K562 (cell line): ENCODE measurements at regions not wholly inside any gene's neighbourhood (a gene's known extent, or its start where the extent isn't known, plus 50 kb on each side); places are given as distances from the start of the nearest gene placed in this dataset.

ENCODE experiments used
- ATAC-seq: fragments of 200-7000 bp; cut with Tn5 transposase; 3 replicates; pipeline ENCODE4 v1.9.1; 2020; ENCODE audit warnings: moderate library complexity
- BruUV-seq: library from RNA; stranded (reverse); fragments of 400-500 nt; replicated peaks from 2 replicates; lab custom pipeline; 2021; lab: Mats Ljungman, UMichigan
- CTCF ChIA-PET: fragments of 300-600 bp; formaldehyde crosslinking; extraction: SDS; loops from one replicate; lab custom pipeline; 2021; ENCODE audit warnings: low intra/inter-chr PET ratio; lab: Yijun Ruan, JAX
- POLR2A ChIA-PET: fragments of 300-600, 350-650 bp; sonication (Branson Sonifier 250); formaldehyde crosslinking; extraction: SDS; loops from one replicate; lab custom pipeline; 2021; ENCODE audit warnings: antibody characterized with exemption, inconsistent platforms; lab: Yijun Ruan, JAX
- DNase-seq, 4 experiments: peaks; one replicate each; pipeline versions ENCODE4 v3.0.0 to v3.0.0-alpha.2; 2011 to 2018; ENCODE audit warnings: low spot score in 3 of 4, mixed read lengths in 3 of 4; ENCODE audit errors: extremely low read depth in 1 of 4
- FAIRE-seq: peaks from 2 replicates; lab custom pipeline; 2011; peaks lifted over from hg19 to GRCh38; lab: Jason Lieb, UNC
- H2AFZ ChIP-seq: 2 replicates; pipeline ENCODE4 v1.6.0; 2011; ENCODE audit warnings: low read depth, low read length, control low read depth, inconsistent platforms
- H3K27ac ChIP-seq: fragments of 200-600 bp; 3 replicates; pipeline ENCODE4 v1.8.0; 2011; ENCODE audit warnings: low read depth, mild to moderate bottlenecking, control low read depth, inconsistent platforms, low read length, moderate library complexity, mixed read lengths; ENCODE audit errors: extremely low read depth
- H3K27me3 ChIP-seq, 2 experiments: fragments of 300-600 bp in 1 of 2; 2 replicates in 1 of 2; 3 replicates in 1 of 2; pipeline versions ENCODE4 v1.6.0 to v1.8.0; 2011; ENCODE audit warnings: inconsistent platforms in 2 of 2, low read length in 2 of 2, mild to moderate bottlenecking in 1 of 2, mixed read lengths in 1 of 2, moderate library complexity in 1 of 2; ENCODE audit not compliant: control insufficient read depth in 2 of 2, insufficient read depth in 2 of 2
- H3K36me3 ChIP-seq: fragments of 300-600 bp; 3 replicates; pipeline ENCODE4 v1.8.0; 2011; ENCODE audit warnings: mild to moderate bottlenecking, low read length, inconsistent platforms; ENCODE audit not compliant: control insufficient read depth, insufficient read depth
- H3K4me1 ChIP-seq, 2 experiments: fragments of 200-600 bp in 1 of 2; replicated peaks in 1 of 2; 2 replicates in 1 of 2; 3 replicates in 1 of 2; pipeline versions ENCODE4 v1.5.1 to v1.8.0; 2011; ENCODE audit warnings: inconsistent platforms in 2 of 2, low read length in 2 of 2, mild to moderate bottlenecking in 1 of 2, mixed read lengths in 1 of 2, moderate library complexity in 1 of 2; ENCODE audit not compliant: control insufficient read depth in 2 of 2, insufficient read depth in 2 of 2
- H3K4me2 ChIP-seq: 2 replicates; pipeline ENCODE4 v1.6.1; 2011; ENCODE audit warnings: low read length, control low read depth, inconsistent platforms, mixed read lengths; ENCODE audit not compliant: insufficient read depth
- H3K4me3 ChIP-seq: fragments of 200-600 bp; sonication (generic), shearing (Covaris generic); 2 replicates; pipeline ENCODE4 v1.5.1; 2016; ENCODE audit warnings: control low read depth, inconsistent platforms
- H3K79me2 ChIP-seq: fragments of 200-600 bp; 3 replicates; pipeline ENCODE4 v1.8.0; 2011; ENCODE audit warnings: low read length, inconsistent platforms; ENCODE audit not compliant: control insufficient read depth, insufficient read depth
- H3K9ac ChIP-seq, 2 experiments: 2 replicates each; pipeline versions ENCODE4 v1.6.0 to v1.6.1; 2011; ENCODE audit warnings: low read depth in 2 of 2, low read length in 2 of 2, control low read depth in 1 of 2, inconsistent platforms in 1 of 2, mild to moderate bottlenecking in 1 of 2, mixed read lengths in 1 of 2; ENCODE audit not compliant: insufficient read depth in 1 of 2
- H3K9me1 ChIP-seq: one replicate; pipeline ENCODE4 v1.6.0; 2011; ENCODE audit warnings: inconsistent platforms, mild to moderate bottlenecking, low read length, moderate library complexity; ENCODE audit not compliant: control insufficient read depth, insufficient read depth
- H3K9me3 ChIP-seq: replicated peaks from 2 replicates; pipeline ENCODE4 v1.5.1; 2011; ENCODE audit warnings: low read depth, low read length, inconsistent platforms; ENCODE audit not compliant: control insufficient read depth, insufficient read depth
- H4K20me1 ChIP-seq: replicated peaks from 2 replicates; pipeline ENCODE4 v1.6.1; 2011; ENCODE audit warnings: low read length, inconsistent platforms, mixed read lengths; ENCODE audit not compliant: control insufficient read depth, insufficient read depth
- NFIC ChIP-seq: fragments of 450-650 bp; IDR thresholded peaks from 2 replicates; pipeline ENCODE4 v1.6.1; 2017; ENCODE audit warnings: mild to moderate bottlenecking, inconsistent platforms
- TEAD2 ChIP-seq: fragments of 450-650 bp; IDR thresholded peaks from 2 replicates; pipeline ENCODE4 v1.6.1; 2016; ENCODE audit warnings: missing genetic modification characterization, control low read depth, missing compliant biosample characterization
- ZBTB17 ChIP-seq: fragments of 450-650 bp; formaldehyde crosslinking; IDR thresholded peaks from 2 replicates; pipeline ENCODE4 v1.4.0; 2020; ENCODE audit warnings: mild to moderate bottlenecking
- ZNF23 ChIP-seq: fragments of 250-450 bp; sonication (Bioruptor Pico); IDR thresholded peaks from 2 replicates; pipeline ENCODE4 v1.4.0; 2020; ENCODE audit warnings: mild to moderate bottlenecking
- ZNF75A ChIP-seq: fragments of 450-650 bp; formaldehyde crosslinking; IDR thresholded peaks from 2 replicates; pipeline ENCODE4 v1.4.0; 2020; ENCODE audit warnings: mild to moderate bottlenecking
- WGBS: fragments of 100-300 bp; shearing (Covaris generic); methylation state at CpG from one replicate; pipeline ENCODE4 v1.1.6; 2016; ENCODE audit warnings: low coverage, mixed read lengths; ENCODE audit not compliant: insufficient coverage; ENCODE audit errors: missing lambda C conversion rate; 5-methylcytosine and 5-hydroxymethylcytosine counted together
- in situ Hi-C: fragments of 300-500 bp; cut with MboI; formaldehyde crosslinking; loops from 4 replicates; pipeline ENCODE4 v1.15.0; 2018; ENCODE audit warnings: inconsistent platforms, mixed read lengths
- intact Hi-C: fragments of 100-400 bp; cut with micrococcal nuclease; formaldehyde crosslinking; loops from 2 replicates; pipeline ENCODE4 v1.14.2; 2022
- TF ChIP-seq, protein P1 (sequence below), 2 experiments: fragments of 150-350 bp in 1 of 2; IDR thresholded peaks; 2 replicates each; pipeline ENCODE4 v1.6.1; 2012 to 2016; ENCODE audit warnings: low read depth in 2 of 2, low read length in 2 of 2, mild to moderate bottlenecking in 1 of 2, moderate library complexity in 1 of 2
- TF ChIP-seq, protein P2 (sequence below), 2 experiments: fragments of 450-650 bp; IDR thresholded peaks; 2 replicates each; pipeline ENCODE4 v1.6.1; 2016
- TF ChIP-seq, protein P3 (sequence below), 2 experiments: fragments of 450-650 bp; formaldehyde crosslinking in 1 of 2; IDR thresholded peaks; 2 replicates each; pipeline versions ENCODE4 v1.4.0 to v1.6.1; 2014 to 2020; ENCODE audit warnings: mild to moderate bottlenecking in 2 of 2, borderline replicate concordance in 1 of 2, low read depth in 1 of 2

DNA sequence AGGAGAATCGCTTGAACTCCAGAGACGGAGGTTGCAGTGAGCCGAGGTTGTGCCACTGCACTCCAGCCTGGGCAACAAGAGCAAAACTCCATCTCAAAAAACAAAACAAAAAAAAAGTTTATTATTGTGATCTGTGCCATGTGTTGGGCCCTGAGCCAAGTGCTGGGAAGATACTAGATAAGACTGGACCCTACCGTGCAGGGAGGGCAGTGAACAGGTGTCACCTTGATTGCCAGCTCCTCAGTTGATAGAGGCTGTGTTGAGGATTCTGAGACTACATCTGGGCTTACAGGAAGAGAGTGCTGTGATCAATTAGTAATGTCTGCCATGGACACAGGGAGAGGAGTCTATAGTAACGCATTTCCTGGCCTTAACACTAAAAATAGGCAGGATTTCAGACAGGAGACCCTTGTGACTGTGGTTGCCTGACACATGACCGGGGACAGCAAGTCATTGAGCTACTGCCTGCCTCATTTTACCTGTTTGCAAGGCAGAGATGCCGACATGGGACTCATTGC, 201.5 kb downstream of the C9orf50 start:
- in situ Hi-C loops = loop anchor here (5.0 to 10.0 kb wide), 2 partner anchors 38 to 245 kb away; partner anchors contain the start of gene IER5L
- ATAC-seq = peak; percentile 29; the same call in 2 of the 3 replicates
- POLR2A ChIA-PET = no interaction called here
- TF ChIP-seq ZNF23 (CRISPR knock-in tag) (peak; percentile 100), ZNF75A (CRISPR knock-in tag) (no peak), NFIC (peak; percentile 44), ZBTB17 (peak; percentile 98), TEAD2 (tag) (no peak)
- TF ChIP-seq, protein P1, sequence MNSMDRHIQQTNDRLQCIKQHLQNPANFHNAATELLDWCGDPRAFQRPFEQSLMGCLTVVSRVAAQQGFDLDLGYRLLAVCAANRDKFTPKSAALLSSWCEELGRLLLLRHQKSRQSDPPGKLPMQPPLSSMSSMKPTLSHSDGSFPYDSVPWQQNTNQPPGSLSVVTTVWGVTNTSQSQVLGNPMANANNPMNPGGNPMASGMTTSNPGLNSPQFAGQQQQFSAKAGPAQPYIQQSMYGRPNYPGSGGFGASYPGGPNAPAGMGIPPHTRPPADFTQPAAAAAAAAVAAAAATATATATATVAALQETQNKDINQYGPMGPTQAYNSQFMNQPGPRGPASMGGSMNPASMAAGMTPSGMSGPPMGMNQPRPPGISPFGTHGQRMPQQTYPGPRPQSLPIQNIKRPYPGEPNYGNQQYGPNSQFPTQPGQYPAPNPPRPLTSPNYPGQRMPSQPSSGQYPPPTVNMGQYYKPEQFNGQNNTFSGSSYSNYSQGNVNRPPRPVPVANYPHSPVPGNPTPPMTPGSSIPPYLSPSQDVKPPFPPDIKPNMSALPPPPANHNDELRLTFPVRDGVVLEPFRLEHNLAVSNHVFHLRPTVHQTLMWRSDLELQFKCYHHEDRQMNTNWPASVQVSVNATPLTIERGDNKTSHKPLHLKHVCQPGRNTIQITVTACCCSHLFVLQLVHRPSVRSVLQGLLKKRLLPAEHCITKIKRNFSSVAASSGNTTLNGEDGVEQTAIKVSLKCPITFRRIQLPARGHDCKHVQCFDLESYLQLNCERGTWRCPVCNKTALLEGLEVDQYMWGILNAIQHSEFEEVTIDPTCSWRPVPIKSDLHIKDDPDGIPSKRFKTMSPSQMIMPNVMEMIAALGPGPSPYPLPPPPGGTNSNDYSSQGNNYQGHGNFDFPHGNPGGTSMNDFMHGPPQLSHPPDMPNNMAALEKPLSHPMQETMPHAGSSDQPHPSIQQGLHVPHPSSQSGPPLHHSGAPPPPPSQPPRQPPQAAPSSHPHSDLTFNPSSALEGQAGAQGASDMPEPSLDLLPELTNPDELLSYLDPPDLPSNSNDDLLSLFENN (IDR thresholded peaks at IDR 0.05; ENCODE audit: low read depth in 2 of 2, low read length in 2 of 2) = peak in 1 of 2 experiments; percentile 80; a peak in 2 of 4 replicates
- TF ChIP-seq, protein P2, sequence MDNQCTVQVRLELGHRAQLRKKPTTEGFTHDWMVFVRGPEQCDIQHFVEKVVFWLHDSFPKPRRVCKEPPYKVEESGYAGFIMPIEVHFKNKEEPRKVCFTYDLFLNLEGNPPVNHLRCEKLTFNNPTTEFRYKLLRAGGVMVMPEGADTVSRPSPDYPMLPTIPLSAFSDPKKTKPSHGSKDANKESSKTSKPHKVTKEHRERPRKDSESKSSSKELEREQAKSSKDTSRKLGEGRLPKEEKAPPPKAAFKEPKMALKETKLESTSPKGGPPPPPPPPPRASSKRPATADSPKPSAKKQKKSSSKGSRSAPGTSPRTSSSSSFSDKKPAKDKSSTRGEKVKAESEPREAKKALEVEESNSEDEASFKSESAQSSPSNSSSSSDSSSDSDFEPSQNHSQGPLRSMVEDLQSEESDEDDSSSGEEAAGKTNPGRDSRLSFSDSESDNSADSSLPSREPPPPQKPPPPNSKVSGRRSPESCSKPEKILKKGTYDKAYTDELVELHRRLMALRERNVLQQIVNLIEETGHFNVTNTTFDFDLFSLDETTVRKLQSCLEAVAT (IDR thresholded peaks at IDR 0.05) = peak in 1 of 2 experiments; percentile 98; a peak in 2 of 4 replicates
- TF ChIP-seq, protein P3, sequence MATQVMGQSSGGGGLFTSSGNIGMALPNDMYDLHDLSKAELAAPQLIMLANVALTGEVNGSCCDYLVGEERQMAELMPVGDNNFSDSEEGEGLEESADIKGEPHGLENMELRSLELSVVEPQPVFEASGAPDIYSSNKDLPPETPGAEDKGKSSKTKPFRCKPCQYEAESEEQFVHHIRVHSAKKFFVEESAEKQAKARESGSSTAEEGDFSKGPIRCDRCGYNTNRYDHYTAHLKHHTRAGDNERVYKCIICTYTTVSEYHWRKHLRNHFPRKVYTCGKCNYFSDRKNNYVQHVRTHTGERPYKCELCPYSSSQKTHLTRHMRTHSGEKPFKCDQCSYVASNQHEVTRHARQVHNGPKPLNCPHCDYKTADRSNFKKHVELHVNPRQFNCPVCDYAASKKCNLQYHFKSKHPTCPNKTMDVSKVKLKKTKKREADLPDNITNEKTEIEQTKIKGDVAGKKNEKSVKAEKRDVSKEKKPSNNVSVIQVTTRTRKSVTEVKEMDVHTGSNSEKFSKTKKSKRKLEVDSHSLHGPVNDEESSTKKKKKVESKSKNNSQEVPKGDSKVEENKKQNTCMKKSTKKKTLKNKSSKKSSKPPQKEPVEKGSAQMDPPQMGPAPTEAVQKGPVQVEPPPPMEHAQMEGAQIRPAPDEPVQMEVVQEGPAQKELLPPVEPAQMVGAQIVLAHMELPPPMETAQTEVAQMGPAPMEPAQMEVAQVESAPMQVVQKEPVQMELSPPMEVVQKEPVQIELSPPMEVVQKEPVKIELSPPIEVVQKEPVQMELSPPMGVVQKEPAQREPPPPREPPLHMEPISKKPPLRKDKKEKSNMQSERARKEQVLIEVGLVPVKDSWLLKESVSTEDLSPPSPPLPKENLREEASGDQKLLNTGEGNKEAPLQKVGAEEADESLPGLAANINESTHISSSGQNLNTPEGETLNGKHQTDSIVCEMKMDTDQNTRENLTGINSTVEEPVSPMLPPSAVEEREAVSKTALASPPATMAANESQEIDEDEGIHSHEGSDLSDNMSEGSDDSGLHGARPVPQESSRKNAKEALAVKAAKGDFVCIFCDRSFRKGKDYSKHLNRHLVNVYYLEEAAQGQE (IDR thresholded peaks at IDR 0.05; ENCODE audit: borderline replicate concordance) = peak; percentile 42
- TF ChIP-seq, protein P3 (CRISPR knock-in tag; IDR thresholded peaks at IDR 0.05; ENCODE audit: low read depth) = no peak
- TF ChIP-seq, all 486 proteins: peak for 6
- Histone ChIP-seq H4K20me1 (no peaks in the 10 kb centered on the region), H2AFZ (peak overlapping the region; percentile 40; the same call in 1 of the 2 replicates), H3K79me2 (no peaks in the 10 kb centered on the region), H3K9me3 (no peaks in the 10 kb centered on the region), H3K27ac (no peak overlapping the region), H3K4me1 (peaks cover 22 to 44% of the 10 kb centered on the region in 2 experiments), H3K9me1 (no peaks in the 10 kb centered on the region), H3K4me3 (no peak overlapping the region), H3K4me2 (no peak overlapping the region), H3K36me3 (no peaks in the 10 kb centered on the region), H3K27me3 (no peaks in the 10 kb centered on the region), H3K9ac (no peak overlapping the region)
- no peak for FAIRE-seq
- DNase-seq = no peak
- intact Hi-C loops = no loop called here
- CTCF ChIA-PET = no interaction called here
- WGBS = 59% methylated on average over 7 of the region's 7 CpGs
- no TSS peak for BruUV-seq
